ENCODE measurements at regions not wholly inside any gene's neighbourhood (a gene's known extent, or its start where the extent isn't known, plus 50 kb on each side); places are given as distances from the start of the nearest gene placed in this dataset.

- DNase-seq (ENCODE audit: low read depth in 1 of 2, low spot score in 1 of 2): no peak
- no peak for TF ChIP-seq JUND (IDR thresholded peaks at IDR 0.05; ENCODE audit: low read depth)
- in situ Hi-C loops (cut with HindIII; ENCODE audit: low pct_unique_long_range_greater_than_20kb, low sequenced_read_pairs): no loop called here
Observed at GRCh38 chr2:226487573-226487972, 312.0 kb downstream of the IRS1 start.

- DNase-seq (ENCODE audit: low read depth in 1 of 2, low spot score in 1 of 2): peak in 1 of 2 experiments; percentile 71
- in situ Hi-C loops (cut with HindIII; ENCODE audit: low pct_unique_long_range_greater_than_20kb, low sequenced_read_pairs): no loop called here
- no peak for TF ChIP-seq JUND (IDR thresholded peaks at IDR 0.05; ENCODE audit: low read depth)
Observed at GRCh38 chr2:226483745-226484619, 315.6 kb downstream of the IRS1 start.

GRCh38 chr2:226483143-226483542 is 316.5 kb downstream of the IRS1 start:
- in situ Hi-C loops (cut with HindIII; ENCODE audit: low pct_unique_long_range_greater_than_20kb, low sequenced_read_pairs): no loop called here
- DNase-seq (ENCODE audit: low read depth in 1 of 2, low spot score in 1 of 2): no peak
- no peak for TF ChIP-seq JUND (IDR thresholded peaks at IDR 0.05; ENCODE audit: low read depth)

- DNase-seq (ENCODE audit: low read depth in 1 of 2, low spot score in 1 of 2): peak in 1 of 2 experiments; percentile 59
- TF ChIP-seq JUND (IDR thresholded peaks at IDR 0.05; ENCODE audit: low read depth): no peak
- in situ Hi-C loops (cut with HindIII; ENCODE audit: low pct_unique_long_range_greater_than_20kb, low sequenced_read_pairs): no loop called here
Observed at GRCh38 chr2:226478109-226478809, 321.4 kb downstream of the IRS1 start.

GRCh38 chr2:226477221-226478108 is 322.2 kb downstream of the IRS1 start:
- no peak for DNase-seq (ENCODE audit: low read depth in 1 of 2, low spot score in 1 of 2)
- in situ Hi-C loops (cut with HindIII; ENCODE audit: low pct_unique_long_range_greater_than_20kb, low sequenced_read_pairs): no loop called here
- no peak for TF ChIP-seq JUND (IDR thresholded peaks at IDR 0.05; ENCODE audit: low read depth)

GRCh38 chr2:226475650-226476049 is 324.0 kb downstream of the IRS1 start:
- in situ Hi-C loops (cut with HindIII; ENCODE audit: low pct_unique_long_range_greater_than_20kb, low sequenced_read_pairs): no loop called here
- peak in 1 of 2 experiments; percentile 52 for DNase-seq (ENCODE audit: low read depth in 1 of 2, low spot score in 1 of 2)
- no peak for TF ChIP-seq JUND (IDR thresholded peaks at IDR 0.05; ENCODE audit: low read depth)

GRCh38 chr2:226474131-226474530 is 325.5 kb downstream of the IRS1 start:
- no peak for TF ChIP-seq JUND (IDR thresholded peaks at IDR 0.05; ENCODE audit: low read depth)
- no peak for DNase-seq (ENCODE audit: low read depth in 1 of 2, low spot score in 1 of 2)
- in situ Hi-C loops (cut with HindIII; ENCODE audit: low pct_unique_long_range_greater_than_20kb, low sequenced_read_pairs): no loop called here

- no peak for TF ChIP-seq JUND (IDR thresholded peaks at IDR 0.05; ENCODE audit: low read depth)
- in situ Hi-C loops (cut with HindIII; ENCODE audit: low pct_unique_long_range_greater_than_20kb, low sequenced_read_pairs): no loop called here
Observed at GRCh38 chr2:226471987-226472470, 327.6 kb downstream of the IRS1 start.

GRCh38 chr2:226467633-226468032 is 332.0 kb downstream of the IRS1 start:
- in situ Hi-C loops (cut with HindIII; ENCODE audit: low pct_unique_long_range_greater_than_20kb, low sequenced_read_pairs): no loop called here
- TF ChIP-seq JUND (IDR thresholded peaks at IDR 0.05; ENCODE audit: low read depth): no peak
- no peak for DNase-seq (ENCODE audit: low read depth in 1 of 2, low spot score in 1 of 2)

More at GRCh38 chr2:226471987-226472470, 327.6 kb downstream of the IRS1 start:
- no peak for DNase-seq (ENCODE audit: low read depth in 1 of 2, low spot score in 1 of 2)

- DNase-seq (ENCODE audit: low read depth in 1 of 2, low spot score in 1 of 2): no peak
- TF ChIP-seq JUND (IDR thresholded peaks at IDR 0.05; ENCODE audit: low read depth): no peak
- in situ Hi-C loops (cut with HindIII; ENCODE audit: low pct_unique_long_range_greater_than_20kb, low sequenced_read_pairs): no loop called here
Observed at GRCh38 chr2:226467221-226467620, 332.4 kb downstream of the IRS1 start.

- peak in 1 of 2 experiments; percentile 28 for DNase-seq (ENCODE audit: low read depth in 1 of 2, low spot score in 1 of 2)
- TF ChIP-seq JUND (IDR thresholded peaks at IDR 0.05; ENCODE audit: low read depth): no peak
- in situ Hi-C loops (cut with HindIII; ENCODE audit: low pct_unique_long_range_greater_than_20kb, low sequenced_read_pairs): no loop called here
Observed at GRCh38 chr2:226466589-226466988, 333.0 kb downstream of the IRS1 start.

- no peak for TF ChIP-seq JUND (IDR thresholded peaks at IDR 0.05; ENCODE audit: low read depth)
- peak in 1 of 2 experiments; percentile 50 for DNase-seq (ENCODE audit: low read depth in 1 of 2, low spot score in 1 of 2)
- in situ Hi-C loops (cut with HindIII; ENCODE audit: low pct_unique_long_range_greater_than_20kb, low sequenced_read_pairs): no loop called here
Observed at GRCh38 chr2:226466124-226466523, 333.5 kb downstream of the IRS1 start.

All from T47D (cell line).